LNCaP clone FGC (cell line): ENCODE measurements at regions not wholly inside any gene's neighbourhood (a gene's known extent, or its start where the extent isn't known, plus 50 kb on each side); places are given as distances from the start of the nearest gene placed in this dataset.

ENCODE experiments used
- DNase-seq: peaks from one replicate; pipeline ENCODE4 v3.0.0-alpha.2; 2011; ENCODE audit warnings: low read depth
- H3K4me3 ChIP-seq: 2 replicates; pipeline ENCODE4 v1.5.1; 2011; ENCODE audit warnings: mild to moderate bottlenecking, low read depth, low read length, control low read depth
- CTCF ChIP-seq: IDR thresholded peaks from 2 replicates; pipeline ENCODE4 v1.5.1; 2012; ENCODE audit warnings: mild to moderate bottlenecking; ENCODE audit not compliant: control insufficient read depth, insufficient read depth; ENCODE audit errors: extremely low read depth

- no peak overlapping the region for H3K4me3 ChIP-seq
- DNase-seq = peak; percentile 22
- TF ChIP-seq CTCF = peak; percentile 24; the same call in 1 of the 2 replicates
These were observed 278.1 kb downstream of the HTR7 start for GRCh38 chr10:90579602-90580242.

- no peak for DNase-seq
- no peak overlapping the region for H3K4me3 ChIP-seq
- TF ChIP-seq CTCF = no peak
These were observed 274.4 kb downstream of the HTR7 start for GRCh38 chr10:90583416-90583815.

GRCh38 chr10:90587081-90587491, 270.8 kb downstream of the HTR7 start:
- TF ChIP-seq CTCF = no peak
- DNase-seq = peak; percentile 40
- no peak overlapping the region for H3K4me3 ChIP-seq

- no peak for DNase-seq
- H3K4me3 ChIP-seq = no peak overlapping the region
- TF ChIP-seq CTCF = no peak
These were observed 270.3 kb downstream of the HTR7 start for GRCh38 chr10:90587561-90587960.

GRCh38 chr10:90588222-90588621, 269.6 kb downstream of the HTR7 start:
- H3K4me3 ChIP-seq = no peak overlapping the region
- TF ChIP-seq CTCF = no peak
- DNase-seq = no peak

GRCh38 chr10:90589825-90590224, 268.0 kb downstream of the HTR7 start:
- no peak for TF ChIP-seq CTCF
- no peak overlapping the region for H3K4me3 ChIP-seq
- peak; percentile 61 for DNase-seq

- TF ChIP-seq CTCF = no peak
- no peak overlapping the region for H3K4me3 ChIP-seq
- DNase-seq = no peak
These were observed 266.2 kb downstream of the HTR7 start for GRCh38 chr10:90591629-90592028.
